ENCODE measurements at regions not wholly inside any gene's neighbourhood (a gene's known extent, or its start where the extent isn't known, plus 50 kb on each side); places are given as distances from the start of the nearest gene placed in this dataset.

GRCh38 chr6:139925894-139926641 is 551.6 kb upstream of the CITED2 start:
- peak; percentile 98 for DNase-seq

- no peak for DNase-seq
Observed at GRCh38 chr6:139923964-139924475, 549.6 kb upstream of the CITED2 start.

- no peak for DNase-seq
Observed at GRCh38 chr6:139922236-139922635, 547.8 kb upstream of the CITED2 start.

GRCh38 chr6:139920776-139921100 is 546.3 kb upstream of the CITED2 start:
- DNase-seq: no peak

GRCh38 chr6:139920027-139920775 is 545.8 kb upstream of the CITED2 start:
- DNase-seq: no peak

- DNase-seq: no peak
Observed at GRCh38 chr6:139919107-139920026, 544.9 kb upstream of the CITED2 start.

GRCh38 chr6:139917951-139918630 is 543.6 kb upstream of the CITED2 start:
- no peak for DNase-seq

GRCh38 chr6:139914910-139915309 is 540.5 kb upstream of the CITED2 start:
- DNase-seq: no peak

- peak; percentile 9 for DNase-seq
Observed at GRCh38 chr6:139912735-139913400, 538.4 kb upstream of the CITED2 start.

- no peak for DNase-seq
Observed at GRCh38 chr6:139909992-139910391, 535.5 kb upstream of the CITED2 start.

GRCh38 chr6:139905404-139906052 is 531.1 kb upstream of the CITED2 start:
- DNase-seq: no peak

GRCh38 chr6:139904568-139904967 is 530.1 kb upstream of the CITED2 start:
- DNase-seq: no peak

GRCh38 chr6:139904158-139904533 is 529.7 kb upstream of the CITED2 start:
- no peak for DNase-seq

- DNase-seq: no peak
Observed at GRCh38 chr6:139903411-139904157, 529.1 kb upstream of the CITED2 start.

GRCh38 chr6:139895205-139895793 is 520.9 kb upstream of the CITED2 start:
- no peak for DNase-seq

- DNase-seq: no peak
Observed at GRCh38 chr6:139894271-139894670, 519.8 kb upstream of the CITED2 start.

GRCh38 chr6:139891471-139891870 is 517.0 kb upstream of the CITED2 start:
- peak; percentile 76 for DNase-seq

- peak; percentile 72 for DNase-seq
Observed at GRCh38 chr6:139888681-139889122, 514.3 kb upstream of the CITED2 start.

GRCh38 chr6:139887275-139887674 is 512.8 kb upstream of the CITED2 start:
- no peak for DNase-seq

- no peak for DNase-seq
Observed at GRCh38 chr6:139886396-139886795, 511.9 kb upstream of the CITED2 start.

Measured in fibroblast of skin of right biceps (primary cell).